A673 (cell line): ENCODE measurements at regions not wholly inside any gene's neighbourhood (a gene's known extent, or its start where the extent isn't known, plus 50 kb on each side); places are given as distances from the start of the nearest gene placed in this dataset.

Source experiments
- BruUV-seq: library from RNA; stranded (reverse); fragments of 400-500 nt; replicated peaks from 2 replicates; lab custom pipeline; 2021; lab: Mats Ljungman, UMichigan
- CTCF ChIA-PET: fragments of 300-600 bp; sonication (Branson Sonifier 250); formaldehyde crosslinking; loops from one replicate; lab custom pipeline; 2022; ENCODE audit warnings: antibody characterized with exemption; lab: Charles Lee
- POLR2A ChIA-PET: fragments of 300-600 bp; sonication (Branson Sonifier 250); formaldehyde crosslinking; loops from one replicate; lab custom pipeline; 2022; ENCODE audit warnings: antibody characterized with exemption; ENCODE audit not compliant: low non-redundant PET; lab: Charles Lee
- DNase-seq: peaks from one replicate; pipeline ENCODE4 v3.0.0-alpha.2; 2015; ENCODE audit warnings: low spot score
- H3K27ac ChIP-seq: fragments of 200-600 bp; sonication (generic); 2 replicates; pipeline ENCODE4 v1.5.1; 2016; ENCODE audit warnings: mixed run types, low read depth, mild to moderate bottlenecking, mixed read lengths, antibody characterized with exemption, low read length; ENCODE audit not compliant: poor library complexity, severe bottlenecking
- H3K27me3 ChIP-seq: fragments of 200-600 bp; sonication (generic); replicated peaks from 2 replicates; pipeline ENCODE4 v1.6.1; 2017; ENCODE audit warnings: mixed run types, low read depth, mild to moderate bottlenecking, mixed read lengths, antibody characterized with exemption, low read length; ENCODE audit not compliant: insufficient read depth, poor library complexity
- H3K36me3 ChIP-seq: fragments of 200-600 bp; sonication (generic); 2 replicates; pipeline ENCODE4 v1.6.1; 2016; ENCODE audit warnings: mixed run types, mild to moderate bottlenecking, mixed read lengths, antibody characterized with exemption, low read length; ENCODE audit not compliant: insufficient read depth, poor library complexity, severe bottlenecking
- H3K4me1 ChIP-seq: fragments of 200-600 bp; sonication (generic); 2 replicates; pipeline ENCODE4 v1.6.1; 2017; ENCODE audit warnings: mixed run types, mild to moderate bottlenecking, mixed read lengths, antibody characterized with exemption, low read length; ENCODE audit not compliant: insufficient read depth, poor library complexity, severe bottlenecking
- H3K4me3 ChIP-seq: fragments of 200-600 bp; sonication (generic); 2 replicates; pipeline ENCODE4 v1.5.1; 2016; ENCODE audit warnings: low read depth, mixed run types, mild to moderate bottlenecking, mixed read lengths, low read length; ENCODE audit not compliant: poor library complexity, severe bottlenecking
- H3K9me3 ChIP-seq: fragments of 200-600 bp; sonication (generic); 2 replicates; pipeline ENCODE4 v1.6.1; 2016; ENCODE audit warnings: mixed run types, low read depth, mild to moderate bottlenecking, mixed read lengths, antibody characterized with exemption, low read length; ENCODE audit not compliant: poor library complexity, severe bottlenecking
- EZH2 ChIP-seq: fragments of 200-600 bp; sonication (generic); IDR thresholded peaks from 2 replicates; pipeline ENCODE4 v1.6.1; 2017; ENCODE audit warnings: borderline replicate concordance, low read depth, mild to moderate bottlenecking, mixed read lengths, antibody characterized with exemption, low read length; ENCODE audit not compliant: poor library complexity, severe bottlenecking
- intact Hi-C: fragments of 100-400 bp; cut with micrococcal nuclease; formaldehyde crosslinking; loops from one replicate; pipeline ENCODE4 v1.10.0; 2022; ENCODE audit not compliant: unreplicated experiment
- TF ChIP-seq, protein P1 (sequence below): fragments of 300-800, 200-600 bp; sonication (generic); conservative IDR thresholded peaks from 2 replicates; pipeline ENCODE4 v1.5.1; 2017; ENCODE audit warnings: low read depth, mild to moderate bottlenecking, antibody characterized with exemption, low read length, moderate library complexity, mixed read lengths

- Histone ChIP-seq H3K27ac (no peak overlapping the region), H3K4me3 (no peak overlapping the region), H3K4me1 (no peaks in the 10 kb centered on the region), H3K27me3 (no peaks in the 10 kb centered on the region), H3K9me3 (no peaks in the 10 kb centered on the region), H3K36me3 (no peaks in the 10 kb centered on the region)
- no peak for DNase-seq
- intact Hi-C loops, result no loop called here
- TF ChIP-seq, protein P1, sequence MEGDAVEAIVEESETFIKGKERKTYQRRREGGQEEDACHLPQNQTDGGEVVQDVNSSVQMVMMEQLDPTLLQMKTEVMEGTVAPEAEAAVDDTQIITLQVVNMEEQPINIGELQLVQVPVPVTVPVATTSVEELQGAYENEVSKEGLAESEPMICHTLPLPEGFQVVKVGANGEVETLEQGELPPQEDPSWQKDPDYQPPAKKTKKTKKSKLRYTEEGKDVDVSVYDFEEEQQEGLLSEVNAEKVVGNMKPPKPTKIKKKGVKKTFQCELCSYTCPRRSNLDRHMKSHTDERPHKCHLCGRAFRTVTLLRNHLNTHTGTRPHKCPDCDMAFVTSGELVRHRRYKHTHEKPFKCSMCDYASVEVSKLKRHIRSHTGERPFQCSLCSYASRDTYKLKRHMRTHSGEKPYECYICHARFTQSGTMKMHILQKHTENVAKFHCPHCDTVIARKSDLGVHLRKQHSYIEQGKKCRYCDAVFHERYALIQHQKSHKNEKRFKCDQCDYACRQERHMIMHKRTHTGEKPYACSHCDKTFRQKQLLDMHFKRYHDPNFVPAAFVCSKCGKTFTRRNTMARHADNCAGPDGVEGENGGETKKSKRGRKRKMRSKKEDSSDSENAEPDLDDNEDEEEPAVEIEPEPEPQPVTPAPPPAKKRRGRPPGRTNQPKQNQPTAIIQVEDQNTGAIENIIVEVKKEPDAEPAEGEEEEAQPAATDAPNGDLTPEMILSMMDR, result no peak
- TF ChIP-seq EZH2, result no peak
- no TSS peak for BruUV-seq
- CTCF ChIA-PET, result no interaction called here
- POLR2A ChIA-PET, result no interaction called here
Observed at GRCh38 chr3:30083315-30083714, 523.1 kb upstream of the TGFBR2 start.

DNA sequence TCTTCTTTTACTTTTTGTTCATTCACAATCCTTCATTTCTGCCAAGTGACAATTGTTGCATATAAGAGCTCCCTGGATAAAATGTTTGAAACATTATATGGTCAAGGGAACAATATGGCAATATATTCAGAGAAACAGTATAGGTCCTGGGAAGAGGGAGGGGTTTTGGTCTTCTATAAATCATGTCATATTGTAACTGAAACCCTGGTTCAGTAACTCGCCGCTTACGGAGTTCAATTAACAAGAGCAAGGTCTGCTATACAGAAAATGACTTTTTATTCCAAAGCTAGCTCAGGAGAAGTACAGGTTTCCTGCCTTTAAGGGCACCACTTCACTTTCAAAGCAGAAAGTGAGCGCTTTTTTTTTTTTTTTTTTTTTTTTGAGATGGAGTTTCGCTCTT lies 522.1 kb upstream of the TGFBR2 start:
- no peaks in the 10 kb centered on the region for H3K36me3 ChIP-seq
- intact Hi-C loops, result no loop called here
- no peak for DNase-seq
- H3K4me3 ChIP-seq, result no peak overlapping the region
- no TSS peak for BruUV-seq
- POLR2A ChIA-PET, result interaction anchor here (0.5 kb wide), 1 partner anchor 62 kb away, joined by 4 read pairs; no protein-coding TSS in a partner anchor
- no peaks in the 10 kb centered on the region for H3K27me3 ChIP-seq
- TF ChIP-seq EZH2, result no peak
- TF ChIP-seq, protein P1, result no peak
- CTCF ChIA-PET, result interaction anchor here (0.5 kb wide), 1 partner anchor 561 kb away, joined by 6 read pairs; no protein-coding TSS in a partner anchor
- no peaks in the 10 kb centered on the region for H3K9me3 ChIP-seq
- H3K4me1 ChIP-seq, result peaks cover 4% of the 10 kb centered on the region
- H3K27ac ChIP-seq, result no peak overlapping the region

DNA sequence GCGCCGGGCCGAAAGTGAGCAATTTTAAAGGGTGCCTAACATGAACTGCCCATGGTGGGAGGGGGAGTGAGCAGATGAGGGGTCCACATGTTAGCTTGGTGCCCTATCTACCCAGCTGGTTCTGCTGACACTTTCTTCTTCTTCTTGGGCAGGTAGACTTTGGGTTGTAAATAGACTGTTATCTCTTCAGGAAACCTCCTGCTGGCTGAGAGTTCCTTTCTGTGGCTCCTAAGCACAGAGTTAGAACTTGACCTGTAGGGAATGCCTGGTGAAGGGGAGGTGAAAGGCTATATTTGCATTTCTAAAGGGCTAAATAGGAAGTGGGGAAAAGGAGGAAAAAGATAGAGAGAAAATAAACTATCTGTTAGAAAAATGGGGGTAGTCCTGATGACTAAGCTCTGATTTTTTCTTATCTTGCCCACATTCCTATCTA lies 521.4 kb upstream of the TGFBR2 start:
- Histone ChIP-seq H3K4me3 (no peak overlapping the region), H3K27ac (no peak overlapping the region), H3K9me3 (no peaks in the 10 kb centered on the region), H3K4me1 (peaks cover 9% of the 10 kb centered on the region), H3K27me3 (no peaks in the 10 kb centered on the region), H3K36me3 (no peaks in the 10 kb centered on the region)
- intact Hi-C loops, result no loop called here
- ChIA-PET CTCF (no interaction called here), POLR2A (no interaction called here)
- DNase-seq, result no peak
- TF ChIP-seq EZH2, result no peak
- TF ChIP-seq, protein P1, result no peak
- no TSS peak for BruUV-seq
